DOHH2 (cell line): ENCODE measurements at regions not wholly inside any gene's neighbourhood (a gene's known extent, or its start where the extent isn't known, plus 50 kb on each side); places are given as distances from the start of the nearest gene placed in this dataset.

Experiments
- H3F3A ChIP-seq: fragments of 200-600 bp; sonication (generic), shearing (Covaris generic); 2 replicates; pipeline ENCODE4 v1.6.0; 2016; ENCODE audit warnings: antibody characterized with exemption, mild to moderate bottlenecking; ENCODE audit not compliant: control insufficient read depth, insufficient read depth
- H3K27ac ChIP-seq: fragments of 200-600 bp; sonication (generic); 2 replicates; pipeline ENCODE4 v1.5.1; 2014; ENCODE audit warnings: low read depth, mild to moderate bottlenecking, low read length, moderate library complexity
- H3K27me3 ChIP-seq: fragments of 200-600 bp; sonication (generic); 2 replicates; pipeline ENCODE4 v1.6.1; 2014; ENCODE audit warnings: mild to moderate bottlenecking, low read length, mixed read lengths; ENCODE audit not compliant: control insufficient read depth
- H3K36me3 ChIP-seq: fragments of 200-600 bp; sonication (generic); 2 replicates; pipeline ENCODE4 v1.6.1; 2014; ENCODE audit warnings: mild to moderate bottlenecking, low read length, moderate library complexity, mixed read lengths; ENCODE audit not compliant: control insufficient read depth
- H3K4me1 ChIP-seq: fragments of 200-600 bp; sonication (generic); 2 replicates; pipeline ENCODE4 v1.6.1; 2014; ENCODE audit warnings: mild to moderate bottlenecking, low read length, mixed read lengths; ENCODE audit not compliant: control insufficient read depth
- H3K4me2 ChIP-seq: fragments of 200-600 bp; sonication (generic); 2 replicates; pipeline ENCODE4 v1.6.0; 2014; ENCODE audit warnings: mild to moderate bottlenecking, low read length, moderate library complexity
- H3K4me3 ChIP-seq: fragments of 200-600 bp; sonication (generic); 2 replicates; pipeline ENCODE4 v1.5.1; 2014; ENCODE audit warnings: mild to moderate bottlenecking, low read length, mixed read lengths
- H3K79me2 ChIP-seq: fragments of 200-600 bp; sonication (generic); 2 replicates; pipeline ENCODE4 v1.6.1; 2014; ENCODE audit warnings: mild to moderate bottlenecking, low read length, mixed read lengths; ENCODE audit not compliant: control insufficient read depth
- H3K9me2 ChIP-seq: fragments of 200-600 bp; sonication (generic); replicated peaks from 2 replicates; pipeline ENCODE4 v1.6.1; 2014; ENCODE audit warnings: mild to moderate bottlenecking, low read length, mixed read lengths; ENCODE audit not compliant: control insufficient read depth
- H3K9me3 ChIP-seq: fragments of 200-600 bp; sonication (generic); 2 replicates; pipeline ENCODE4 v1.6.1; 2014; ENCODE audit warnings: antibody characterized with exemption, low read length, mixed read lengths; ENCODE audit not compliant: control insufficient read depth, insufficient read depth
- H4K20me1 ChIP-seq: fragments of 200-600 bp; sonication (generic); 2 replicates; pipeline ENCODE4 v1.6.0; 2014; ENCODE audit warnings: low read depth, mild to moderate bottlenecking, antibody characterized with exemption, low read length, moderate library complexity; ENCODE audit not compliant: control insufficient read depth, insufficient read depth
- EZH2phosphoT487 ChIP-seq: fragments of 200-600 bp; sonication (generic); IDR thresholded peaks from 2 replicates; pipeline ENCODE4 v1.6.1; 2017; ENCODE audit warnings: borderline replicate concordance, mild to moderate bottlenecking, antibody characterized with exemption, low read length, moderate library complexity, mixed read lengths
- TF ChIP-seq, protein P1 (sequence below): fragments of 200-600 bp; sonication (generic); IDR thresholded peaks from one replicate; pipeline ENCODE4 v1.5.1; 2014; ENCODE audit warnings: antibody characterized with exemption, mild to moderate bottlenecking, low read depth, low read length; ENCODE audit not compliant: poor library complexity, severe bottlenecking

DNA sequence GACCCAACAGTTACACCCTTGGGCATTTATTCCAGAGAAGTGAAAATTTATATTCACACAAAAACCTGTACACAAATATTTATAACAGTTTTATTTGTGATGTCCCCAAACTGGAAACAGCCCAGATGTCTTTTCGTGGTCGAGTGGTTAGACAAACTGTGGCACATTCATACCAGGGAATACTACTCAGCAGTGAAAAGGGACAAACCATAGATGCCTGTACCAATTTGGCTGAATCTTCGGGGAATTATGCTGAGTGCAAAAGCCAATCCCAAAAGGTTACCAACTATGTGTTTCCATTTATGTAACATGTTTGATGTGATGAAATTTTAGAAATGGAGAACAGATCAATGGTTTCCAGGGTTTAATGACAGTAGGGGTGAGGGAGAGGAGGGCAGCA is 154.3 kb downstream of the GLI2 start:
- no peaks in the 10 kb centered on the region for H3K36me3 ChIP-seq
- no peaks in the 10 kb centered on the region for H3K9me3 ChIP-seq
- no peaks in the 10 kb centered on the region for H3F3A ChIP-seq
- no peak overlapping the region for H3K4me2 ChIP-seq
- no peaks in the 10 kb centered on the region for H3K27me3 ChIP-seq
- H3K4me1 ChIP-seq = no peaks in the 10 kb centered on the region
- H3K27ac ChIP-seq = no peak overlapping the region
- H3K9me2 ChIP-seq = no peaks in the 10 kb centered on the region
- H3K79me2 ChIP-seq = no peaks in the 10 kb centered on the region
- TF ChIP-seq EZH2phosphoT487 = no peak
- TF ChIP-seq, protein P1, sequence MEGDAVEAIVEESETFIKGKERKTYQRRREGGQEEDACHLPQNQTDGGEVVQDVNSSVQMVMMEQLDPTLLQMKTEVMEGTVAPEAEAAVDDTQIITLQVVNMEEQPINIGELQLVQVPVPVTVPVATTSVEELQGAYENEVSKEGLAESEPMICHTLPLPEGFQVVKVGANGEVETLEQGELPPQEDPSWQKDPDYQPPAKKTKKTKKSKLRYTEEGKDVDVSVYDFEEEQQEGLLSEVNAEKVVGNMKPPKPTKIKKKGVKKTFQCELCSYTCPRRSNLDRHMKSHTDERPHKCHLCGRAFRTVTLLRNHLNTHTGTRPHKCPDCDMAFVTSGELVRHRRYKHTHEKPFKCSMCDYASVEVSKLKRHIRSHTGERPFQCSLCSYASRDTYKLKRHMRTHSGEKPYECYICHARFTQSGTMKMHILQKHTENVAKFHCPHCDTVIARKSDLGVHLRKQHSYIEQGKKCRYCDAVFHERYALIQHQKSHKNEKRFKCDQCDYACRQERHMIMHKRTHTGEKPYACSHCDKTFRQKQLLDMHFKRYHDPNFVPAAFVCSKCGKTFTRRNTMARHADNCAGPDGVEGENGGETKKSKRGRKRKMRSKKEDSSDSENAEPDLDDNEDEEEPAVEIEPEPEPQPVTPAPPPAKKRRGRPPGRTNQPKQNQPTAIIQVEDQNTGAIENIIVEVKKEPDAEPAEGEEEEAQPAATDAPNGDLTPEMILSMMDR = no peak
- H4K20me1 ChIP-seq = no peaks in the 10 kb centered on the region
- no peak overlapping the region for H3K4me3 ChIP-seq

DNA sequence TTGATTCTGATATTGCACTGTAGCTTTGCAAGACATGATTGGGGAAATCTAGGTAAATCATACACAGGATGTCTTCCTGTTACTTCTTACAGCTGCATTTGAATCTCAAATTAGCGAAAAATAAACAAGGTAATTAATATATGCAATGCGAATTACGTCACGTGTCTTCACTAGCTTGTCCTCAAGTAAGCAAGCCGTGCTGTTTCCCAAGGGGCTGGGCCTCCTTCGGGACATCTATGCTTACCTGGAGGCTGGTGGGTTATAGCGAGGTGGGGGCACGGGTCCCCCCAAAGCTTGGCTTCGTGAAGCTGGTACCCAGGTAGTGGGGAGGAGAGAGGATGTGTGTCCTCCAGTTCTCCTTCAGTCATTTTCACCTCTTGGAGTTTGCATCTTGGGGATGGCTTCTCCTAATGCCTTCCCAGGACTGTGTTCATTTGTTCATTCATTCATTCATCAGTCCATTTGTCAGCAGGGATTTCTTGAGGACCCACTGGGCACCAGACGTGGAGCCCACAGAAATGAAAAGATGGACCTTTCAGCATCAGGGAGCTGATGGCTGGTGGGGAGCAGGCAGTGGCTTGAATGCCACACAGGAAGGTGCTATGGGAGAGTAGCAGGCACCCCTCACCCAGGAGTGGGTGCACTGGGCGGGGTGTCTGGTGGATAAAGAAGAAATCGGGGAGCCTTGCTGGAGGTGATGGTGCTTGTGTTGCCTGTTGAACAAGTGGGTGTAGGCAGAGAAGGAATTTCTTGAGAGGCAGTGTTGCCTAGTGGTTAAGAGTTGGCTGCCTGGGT is 155.1 kb downstream of the GLI2 start:
- TF ChIP-seq, protein P1 = no peak
- no peak for TF ChIP-seq EZH2phosphoT487

GRCh38 chr2:120892271-120892966 is 156.8 kb downstream of the GLI2 start:
- Histone ChIP-seq H3K27ac (no peak overlapping the region), H3F3A (no peaks in the 10 kb centered on the region), H3K4me3 (no peak overlapping the region), H3K4me2 (no peak overlapping the region), H3K36me3 (no peaks in the 10 kb centered on the region), H3K9me3 (no peaks in the 10 kb centered on the region), H3K9me2 (no peaks in the 10 kb centered on the region), H3K79me2 (no peaks in the 10 kb centered on the region), H4K20me1 (no peaks in the 10 kb centered on the region), H3K4me1 (no peaks in the 10 kb centered on the region), H3K27me3 (no peaks in the 10 kb centered on the region)
- no peak for TF ChIP-seq EZH2phosphoT487
- TF ChIP-seq, protein P1 = no peak

More for the DNA sequence above, 155.1 kb downstream of the GLI2 start:
- Histone ChIP-seq H3K4me3 (no peak overlapping the region), H3K36me3 (no peaks in the 10 kb centered on the region), H3K9me3 (no peaks in the 10 kb centered on the region), H3K4me1 (no peaks in the 10 kb centered on the region), H3K9me2 (no peaks in the 10 kb centered on the region), H3F3A (no peaks in the 10 kb centered on the region), H3K79me2 (no peaks in the 10 kb centered on the region), H3K4me2 (no peak overlapping the region), H3K27ac (no peak overlapping the region), H4K20me1 (no peaks in the 10 kb centered on the region), H3K27me3 (no peaks in the 10 kb centered on the region)
